ENCODE measurements at regions not wholly inside any gene's neighbourhood (a gene's known extent, or its start where the extent isn't known, plus 50 kb on each side); places are given as distances from the start of the nearest gene placed in this dataset.

DNA sequence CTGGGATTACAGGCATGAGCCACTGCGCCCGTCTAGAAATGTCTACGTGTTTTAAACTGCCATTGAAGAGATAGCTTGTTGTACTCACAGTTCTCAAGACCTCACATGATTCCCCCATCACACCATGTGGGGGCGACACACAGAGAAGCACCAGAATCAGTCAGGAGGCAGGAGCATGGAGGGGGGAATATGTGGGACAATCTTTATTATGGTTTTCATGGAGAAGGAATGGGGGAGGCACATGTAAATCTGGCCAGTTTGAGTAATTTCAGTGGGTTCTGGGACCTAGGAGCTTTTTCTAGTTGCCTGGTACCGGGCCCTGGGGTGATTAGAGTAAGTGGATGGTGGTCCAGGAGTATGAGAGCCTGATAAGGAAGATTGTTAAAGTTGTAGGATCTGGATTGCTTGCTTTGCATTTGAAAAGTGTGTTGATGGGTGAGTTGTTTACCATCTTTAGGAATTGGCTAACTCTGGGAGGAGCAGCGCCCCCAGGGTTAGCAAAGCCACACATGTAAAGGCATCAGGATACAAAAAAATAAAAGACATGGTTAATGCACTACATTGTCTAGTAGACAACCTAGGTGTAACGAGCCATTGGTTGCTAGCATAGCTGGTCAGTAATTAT is 85.4 kb upstream of the SLC13A1 start:
- Histone ChIP-seq H2BK15ac (ENCODE audit: low read depth, low read length) (no peak overlapping the region), H2AK5ac (ENCODE audit: low read depth, low read length) (no peak overlapping the region), H3K56ac (ENCODE audit: extremely low read depth, insufficient read depth, low read length) (no peak overlapping the region), H4K8ac (ENCODE audit: low read depth in 2 of 2, low read length in 2 of 2) (no peak overlapping the region), H4K20me1 (ENCODE audit: insufficient read depth, low read length) (no peaks in the 10 kb centered on the region), H3K23ac (ENCODE audit: low read depth, low read length) (no peak overlapping the region), H3K4me3 (ENCODE audit: insufficient read depth, low read depth, low read length) (no peak overlapping the region), H3K4me2 (ENCODE audit: low read depth, low read length) (no peak overlapping the region), H3K27ac (ENCODE audit: insufficient read depth, low read length) (no peak overlapping the region), H3K4ac (ENCODE audit: low read depth, low read length) (no peak overlapping the region), H2AFZ (replicated peaks; ENCODE audit: low read length, poor library complexity) (no peak overlapping the region), H3K36me3 (ENCODE audit: control insufficient read depth, insufficient read depth, low read length) (no peaks in the 10 kb centered on the region), H4K5ac (ENCODE audit: low read depth, low read length) (no peak overlapping the region), H3K9me1 (ENCODE audit: insufficient read depth, low read length) (no peaks in the 10 kb centered on the region), H2AK9ac (replicated peaks; ENCODE audit: low read depth, low read length, poor library complexity) (no peak overlapping the region), H3K9me3 (ENCODE audit: control insufficient read depth, insufficient read depth, low read length) (peaks cover 2% of the 10 kb centered on the region; the same call in 1 of the 2 replicates), H4K91ac (ENCODE audit: insufficient read depth, low read depth, low read length) (no peak overlapping the region), H2BK120ac (ENCODE audit: low read depth, low read length) (no peak overlapping the region), H3K4me1 (ENCODE audit: control insufficient read depth, insufficient read depth, low read length) (no peaks in the 10 kb centered on the region), H3K79me1 (ENCODE audit: low read depth in 1 of 2, low read length in 2 of 2) (no peaks in the 10 kb centered on the region), H2BK5ac (ENCODE audit: low read depth, low read length, poor library complexity, severe bottlenecking) (no peak overlapping the region), H2BK20ac (ENCODE audit: low read depth, low read length) (no peak overlapping the region), H3K27me3 (ENCODE audit: control insufficient read depth, insufficient read depth, low read length) (no peaks in the 10 kb centered on the region), H3K14ac (replicated peaks; ENCODE audit: low read depth, low read length) (no peak overlapping the region), H3K9ac (ENCODE audit: low read depth, low read length) (no peak overlapping the region), H3K18ac (ENCODE audit: low read depth, low read length) (no peak overlapping the region)
- no peak for TF ChIP-seq CHD1 (IDR thresholded peaks at IDR 0.05; ENCODE audit: low read depth, low read length)
- TF ChIP-seq SMC3 (IDR thresholded peaks at IDR 0.05; ENCODE audit: low read depth, low read length): no peak
- no peak for TF ChIP-seq MAZ (IDR thresholded peaks at IDR 0.05; ENCODE audit: borderline replicate concordance, low read depth, low read length)
- no peak for TF ChIP-seq RFX5 (IDR thresholded peaks at IDR 0.05; ENCODE audit: low read depth, low read length)
- TF ChIP-seq, protein P1, sequence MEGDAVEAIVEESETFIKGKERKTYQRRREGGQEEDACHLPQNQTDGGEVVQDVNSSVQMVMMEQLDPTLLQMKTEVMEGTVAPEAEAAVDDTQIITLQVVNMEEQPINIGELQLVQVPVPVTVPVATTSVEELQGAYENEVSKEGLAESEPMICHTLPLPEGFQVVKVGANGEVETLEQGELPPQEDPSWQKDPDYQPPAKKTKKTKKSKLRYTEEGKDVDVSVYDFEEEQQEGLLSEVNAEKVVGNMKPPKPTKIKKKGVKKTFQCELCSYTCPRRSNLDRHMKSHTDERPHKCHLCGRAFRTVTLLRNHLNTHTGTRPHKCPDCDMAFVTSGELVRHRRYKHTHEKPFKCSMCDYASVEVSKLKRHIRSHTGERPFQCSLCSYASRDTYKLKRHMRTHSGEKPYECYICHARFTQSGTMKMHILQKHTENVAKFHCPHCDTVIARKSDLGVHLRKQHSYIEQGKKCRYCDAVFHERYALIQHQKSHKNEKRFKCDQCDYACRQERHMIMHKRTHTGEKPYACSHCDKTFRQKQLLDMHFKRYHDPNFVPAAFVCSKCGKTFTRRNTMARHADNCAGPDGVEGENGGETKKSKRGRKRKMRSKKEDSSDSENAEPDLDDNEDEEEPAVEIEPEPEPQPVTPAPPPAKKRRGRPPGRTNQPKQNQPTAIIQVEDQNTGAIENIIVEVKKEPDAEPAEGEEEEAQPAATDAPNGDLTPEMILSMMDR (conservative IDR thresholded peaks at IDR 0.05; ENCODE audit: low read depth, low read length): no peak
- no peak for TF ChIP-seq MXI1 (IDR thresholded peaks at IDR 0.05; ENCODE audit: borderline replicate concordance, low read depth, low read length)
- TF ChIP-seq FOS (IDR thresholded peaks at IDR 0.05; ENCODE audit: low read depth, low read length): no peak
- TF ChIP-seq ELK1 (IDR thresholded peaks at IDR 0.05; ENCODE audit: borderline replicate concordance, low read depth, low read length): no peak
- no peak for TF ChIP-seq MAFK (IDR thresholded peaks at IDR 0.05; ENCODE audit: low read depth, low read length)
- no peak for TF ChIP-seq NFE2L2 (IDR thresholded peaks at IDR 0.05; ENCODE audit: low read depth, low read length)
- TF ChIP-seq CEBPB (IDR thresholded peaks at IDR 0.05; ENCODE audit: low read depth, low read length): no peak
- TF ChIP-seq RCOR1 (IDR thresholded peaks at IDR 0.05; ENCODE audit: insufficient replicate concordance, low read length): no peak
- TF ChIP-seq USF2 (IDR thresholded peaks at IDR 0.05; ENCODE audit: low read depth, low read length): no peak
- ChIA-PET POLR2A (ENCODE audit: unreplicated experiment) (no interaction called here), CTCF (no interaction called here)
- dilution Hi-C loops (cut with HindIII; ENCODE audit: low sequenced_read_pairs, unreplicated experiment) (no loop called here), intact Hi-C loops (cut with micrococcal nuclease) (no loop called here), in situ Hi-C loops (cut with MboI; ENCODE audit: low sequenced_read_pairs) (no loop called here)
- DNase-seq: no peak
- BruUV-seq (replicated peaks): no TSS peak
- no peak for ATAC-seq (ENCODE audit: low read depth)
- WGBS, 2 experiments (ENCODE audit: extremely low coverage in 2 of 2, insufficient read length in 1 of 2): 0% methylated on average over 1 of the region's 7 CpGs; no CpG with 5 or more reads in 1 of the 2 experiments
